ENCODE measurements at regions not wholly inside any gene's neighbourhood (a gene's known extent, or its start where the extent isn't known, plus 50 kb on each side); places are given as distances from the start of the nearest gene placed in this dataset.

DNA sequence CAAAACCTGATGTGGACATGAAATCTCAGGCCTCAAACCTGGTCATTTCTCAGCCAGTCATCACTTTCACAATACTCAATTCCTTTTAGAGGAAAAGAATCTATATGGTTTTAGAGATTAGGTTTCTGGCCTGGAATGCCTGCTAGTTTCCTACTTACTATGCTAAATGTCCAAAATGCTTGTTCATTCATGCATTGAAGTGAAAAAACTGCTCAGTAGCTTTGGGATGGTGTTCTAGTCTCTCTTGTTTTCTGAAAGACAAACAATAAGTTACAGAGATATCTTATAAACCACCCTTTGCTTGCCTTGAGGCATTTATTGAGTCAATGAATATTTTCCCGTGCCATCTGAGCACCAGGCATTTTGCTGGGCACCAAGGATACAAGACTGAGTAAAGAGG lies 1146.5 kb upstream of the GOT2 start:
- H3K27ac ChIP-seq: no peak overlapping the region
- no peaks in the 10 kb centered on the region for H3K36me3 ChIP-seq
- intact Hi-C loops (cut with DNase I; ENCODE audit: low total_unique reads): no loop called here
- no peaks in the 10 kb centered on the region for H3K4me1 ChIP-seq
- no peak for TF ChIP-seq POLR2A (IDR thresholded peaks at IDR 0.05)
- TF ChIP-seq, protein P1, sequence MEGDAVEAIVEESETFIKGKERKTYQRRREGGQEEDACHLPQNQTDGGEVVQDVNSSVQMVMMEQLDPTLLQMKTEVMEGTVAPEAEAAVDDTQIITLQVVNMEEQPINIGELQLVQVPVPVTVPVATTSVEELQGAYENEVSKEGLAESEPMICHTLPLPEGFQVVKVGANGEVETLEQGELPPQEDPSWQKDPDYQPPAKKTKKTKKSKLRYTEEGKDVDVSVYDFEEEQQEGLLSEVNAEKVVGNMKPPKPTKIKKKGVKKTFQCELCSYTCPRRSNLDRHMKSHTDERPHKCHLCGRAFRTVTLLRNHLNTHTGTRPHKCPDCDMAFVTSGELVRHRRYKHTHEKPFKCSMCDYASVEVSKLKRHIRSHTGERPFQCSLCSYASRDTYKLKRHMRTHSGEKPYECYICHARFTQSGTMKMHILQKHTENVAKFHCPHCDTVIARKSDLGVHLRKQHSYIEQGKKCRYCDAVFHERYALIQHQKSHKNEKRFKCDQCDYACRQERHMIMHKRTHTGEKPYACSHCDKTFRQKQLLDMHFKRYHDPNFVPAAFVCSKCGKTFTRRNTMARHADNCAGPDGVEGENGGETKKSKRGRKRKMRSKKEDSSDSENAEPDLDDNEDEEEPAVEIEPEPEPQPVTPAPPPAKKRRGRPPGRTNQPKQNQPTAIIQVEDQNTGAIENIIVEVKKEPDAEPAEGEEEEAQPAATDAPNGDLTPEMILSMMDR (IDR thresholded peaks at IDR 0.05): no peak
- H3K9me3 ChIP-seq: no peaks in the 10 kb centered on the region
- DNase-seq: no peak
- H3K4me3 ChIP-seq: no peak overlapping the region
- no peaks in the 10 kb centered on the region for H3K27me3 ChIP-seq

DNA sequence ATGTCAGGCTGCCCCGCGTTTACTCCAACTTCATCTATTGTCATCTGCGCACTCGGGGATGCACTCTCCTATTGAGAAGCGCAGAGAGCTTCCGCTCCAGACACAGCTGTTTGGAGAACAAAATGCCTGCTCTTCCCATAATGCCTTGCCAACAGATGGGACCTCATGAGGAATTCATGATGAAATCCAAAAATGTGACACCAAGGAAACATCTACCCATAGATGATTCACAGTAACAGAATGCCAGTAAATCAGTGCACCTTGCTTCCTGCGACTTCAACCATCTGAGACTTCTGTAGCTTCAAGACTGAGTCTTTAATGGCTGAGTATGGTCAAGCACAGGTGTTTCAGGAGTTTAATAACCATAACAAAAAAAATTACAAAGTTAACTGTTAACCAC lies 1144.9 kb upstream of the GOT2 start:
- no peak overlapping the region for H3K4me3 ChIP-seq
- no peaks in the 10 kb centered on the region for H3K9me3 ChIP-seq
- DNase-seq: no peak
- no peak overlapping the region for H3K27ac ChIP-seq
- TF ChIP-seq POLR2A (IDR thresholded peaks at IDR 0.05): no peak
- TF ChIP-seq, protein P1 (IDR thresholded peaks at IDR 0.05): no peak
- intact Hi-C loops (cut with DNase I; ENCODE audit: low total_unique reads): no loop called here
- H3K4me1 ChIP-seq: no peaks in the 10 kb centered on the region
- no peaks in the 10 kb centered on the region for H3K27me3 ChIP-seq
- H3K36me3 ChIP-seq: no peaks in the 10 kb centered on the region

DNA sequence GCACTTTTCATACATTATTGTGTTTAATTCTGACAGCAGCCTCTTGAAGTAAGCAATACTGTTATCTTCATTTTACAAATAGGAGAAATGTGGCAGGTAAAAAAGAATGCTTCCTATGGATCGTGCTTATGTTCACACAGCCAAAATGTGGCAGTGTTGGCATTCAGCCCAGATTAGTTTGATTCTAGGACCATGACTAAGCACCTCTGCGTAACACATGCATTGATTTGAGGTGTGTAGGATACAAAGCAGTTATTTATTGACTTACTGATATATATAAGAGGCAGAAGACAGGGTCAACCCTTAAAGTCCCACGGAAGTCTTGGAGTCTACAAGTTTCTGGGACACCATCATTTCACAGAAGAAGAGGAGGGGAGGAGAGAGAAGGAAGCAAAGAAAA lies 1144.4 kb upstream of the GOT2 start:
- Histone ChIP-seq H3K9me3 (no peaks in the 10 kb centered on the region), H3K4me3 (no peak overlapping the region), H3K27ac (no peak overlapping the region), H3K36me3 (no peaks in the 10 kb centered on the region), H3K4me1 (no peaks in the 10 kb centered on the region), H3K27me3 (no peaks in the 10 kb centered on the region)
- intact Hi-C loops (cut with DNase I; ENCODE audit: low total_unique reads): no loop called here
- TF ChIP-seq, protein P1 (IDR thresholded peaks at IDR 0.05): no peak
- TF ChIP-seq POLR2A (IDR thresholded peaks at IDR 0.05): no peak
- no peak for DNase-seq

DNA sequence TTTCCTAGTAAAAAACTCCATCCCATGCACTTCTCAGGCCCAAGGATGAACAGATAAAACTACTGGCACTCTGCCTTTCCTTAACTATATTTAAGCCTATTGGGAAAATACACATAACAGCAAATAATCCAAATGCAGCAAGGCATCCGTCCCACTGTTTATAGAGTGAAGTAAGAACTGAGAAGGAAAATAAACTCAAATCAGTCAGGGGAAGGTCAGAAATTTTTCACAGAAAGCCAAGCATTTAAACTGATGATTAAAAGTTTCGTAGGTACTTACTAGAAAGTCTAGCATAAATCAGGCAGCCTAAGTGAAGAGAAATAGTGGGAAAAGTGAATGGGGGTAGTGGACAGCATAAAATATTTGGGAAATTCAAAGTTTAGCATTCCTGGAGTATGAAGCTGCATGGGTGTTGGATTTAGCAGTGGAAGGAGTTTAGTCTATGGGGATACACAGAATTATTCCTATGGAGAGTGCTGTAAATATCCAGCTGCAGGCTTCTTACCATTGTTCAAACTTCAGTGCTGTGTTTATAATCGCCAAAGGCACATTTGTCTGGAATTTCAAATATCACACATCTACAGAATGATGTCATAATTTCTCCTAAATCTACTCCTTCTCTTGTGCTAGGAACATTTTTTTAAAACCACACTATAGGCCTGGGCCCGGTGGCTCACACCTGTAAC lies 1131.0 kb upstream of the GOT2 start:
- Histone ChIP-seq H3K27ac (no peak overlapping the region), H3K36me3 (no peaks in the 10 kb centered on the region), H3K4me3 (no peak overlapping the region), H3K4me1 (no peaks in the 10 kb centered on the region), H3K27me3 (no peaks in the 10 kb centered on the region), H3K9me3 (no peaks in the 10 kb centered on the region)
- TF ChIP-seq, protein P1 (IDR thresholded peaks at IDR 0.05): no peak
- no peak for TF ChIP-seq POLR2A (IDR thresholded peaks at IDR 0.05)
- DNase-seq: no peak
- intact Hi-C loops (cut with DNase I; ENCODE audit: low total_unique reads): no loop called here

DNA sequence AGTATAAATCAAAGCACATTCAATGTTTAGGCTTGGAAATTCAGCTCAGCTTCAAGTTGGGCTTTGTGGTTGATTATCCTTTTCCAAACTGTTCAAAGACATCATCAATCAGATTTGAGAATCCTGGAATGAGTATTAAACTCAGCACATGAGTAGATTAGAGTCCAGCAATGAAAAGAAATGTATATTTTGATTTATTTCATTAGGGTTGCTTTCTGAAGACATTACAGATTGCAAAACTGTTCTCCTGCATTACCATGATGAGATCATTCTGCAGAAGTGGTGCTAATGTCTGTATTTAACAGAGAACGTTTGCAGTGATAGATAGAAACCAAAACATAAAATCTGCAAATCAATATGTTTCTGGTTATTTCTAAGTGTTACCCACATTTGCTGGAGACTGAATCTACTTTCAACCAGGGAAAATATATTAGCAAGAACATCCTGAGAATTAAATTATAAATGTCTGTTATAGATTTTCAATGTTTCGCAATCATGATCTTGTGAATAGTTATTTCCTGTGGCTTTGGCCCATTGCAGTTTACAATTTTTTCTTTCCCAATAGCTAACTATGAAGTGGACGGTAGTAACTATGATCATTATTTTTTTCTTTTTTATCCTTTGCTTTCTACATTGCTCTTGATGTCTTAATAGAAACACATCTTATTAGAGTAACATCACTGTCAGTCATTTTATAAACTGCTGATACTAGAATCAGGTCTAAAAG lies 1125.7 kb upstream of the GOT2 start:
- no peaks in the 10 kb centered on the region for H3K4me1 ChIP-seq
- no peaks in the 10 kb centered on the region for H3K9me3 ChIP-seq
- H3K27me3 ChIP-seq: no peaks in the 10 kb centered on the region
- TF ChIP-seq, protein P1 (IDR thresholded peaks at IDR 0.05): no peak
- no peak for TF ChIP-seq POLR2A (IDR thresholded peaks at IDR 0.05)
- H3K27ac ChIP-seq: no peak overlapping the region
- intact Hi-C loops (cut with DNase I; ENCODE audit: low total_unique reads): no loop called here
- no peaks in the 10 kb centered on the region for H3K36me3 ChIP-seq
- no peak for DNase-seq
- H3K4me3 ChIP-seq: no peak overlapping the region

Data from uterus (tissue), 3 donors.